GM19239 (cell line): ENCODE measurements at regions not wholly inside any gene's neighbourhood (a gene's known extent, or its start where the extent isn't known, plus 50 kb on each side); places are given as distances from the start of the nearest gene placed in this dataset.
"Not testable (repeated sequence)": the region's sequence is repeated elsewhere in the genome, so short reads cannot be mapped to it uniquely, and the experiment has no call there.

Experiments
- DNase-seq: peaks from one replicate; pipeline ENCODE4 v3.0.0; 2011; ENCODE audit warnings: low spot score; ENCODE audit not compliant: insufficient read length
- FAIRE-seq: peaks from 2 replicates; lab custom pipeline; 2011; peaks lifted over from hg19 to GRCh38; lab: Jason Lieb, UNC

DNA sequence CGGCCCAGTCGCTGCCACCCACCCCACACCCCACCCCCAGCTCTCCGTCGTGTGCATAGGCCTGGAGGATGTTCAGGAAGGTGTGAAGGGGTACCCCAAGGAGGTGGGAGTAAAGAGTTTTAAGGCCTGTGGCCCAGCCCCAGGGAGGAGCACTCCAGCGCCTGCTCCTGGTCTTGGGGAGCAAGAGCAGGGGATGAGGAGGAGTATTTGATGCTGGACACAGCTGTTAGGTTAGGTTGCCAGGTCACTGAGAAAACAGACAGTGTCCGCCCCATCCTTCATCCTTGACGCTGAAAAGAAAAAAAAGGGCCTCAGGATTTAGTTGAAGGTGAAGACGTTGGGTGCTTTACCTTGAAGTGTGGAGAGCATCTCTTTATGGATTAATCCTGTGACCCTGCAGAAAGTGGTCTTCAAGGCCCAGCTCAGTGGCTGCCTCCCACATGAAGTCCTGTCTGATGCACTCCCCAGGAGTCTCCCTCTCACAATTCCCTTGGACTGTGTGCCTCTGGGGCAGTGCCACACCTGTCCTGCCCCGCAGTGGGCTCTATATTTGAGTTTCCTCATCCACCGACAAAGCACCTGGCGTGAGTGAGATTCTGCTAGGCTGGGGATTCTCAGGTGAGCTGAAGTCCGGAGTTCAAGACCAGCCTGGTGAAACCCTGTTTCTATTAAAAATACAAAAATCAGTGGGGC lies 101.8 kb downstream of the SPRY4 start:
- FAIRE-seq: no peak
- DNase-seq: no peak

- FAIRE-seq: peak; percentile 18
- DNase-seq: no peak
These were observed 102.5 kb downstream of the SPRY4 start for GRCh38 chr5:142222225-142222865.

DNA sequence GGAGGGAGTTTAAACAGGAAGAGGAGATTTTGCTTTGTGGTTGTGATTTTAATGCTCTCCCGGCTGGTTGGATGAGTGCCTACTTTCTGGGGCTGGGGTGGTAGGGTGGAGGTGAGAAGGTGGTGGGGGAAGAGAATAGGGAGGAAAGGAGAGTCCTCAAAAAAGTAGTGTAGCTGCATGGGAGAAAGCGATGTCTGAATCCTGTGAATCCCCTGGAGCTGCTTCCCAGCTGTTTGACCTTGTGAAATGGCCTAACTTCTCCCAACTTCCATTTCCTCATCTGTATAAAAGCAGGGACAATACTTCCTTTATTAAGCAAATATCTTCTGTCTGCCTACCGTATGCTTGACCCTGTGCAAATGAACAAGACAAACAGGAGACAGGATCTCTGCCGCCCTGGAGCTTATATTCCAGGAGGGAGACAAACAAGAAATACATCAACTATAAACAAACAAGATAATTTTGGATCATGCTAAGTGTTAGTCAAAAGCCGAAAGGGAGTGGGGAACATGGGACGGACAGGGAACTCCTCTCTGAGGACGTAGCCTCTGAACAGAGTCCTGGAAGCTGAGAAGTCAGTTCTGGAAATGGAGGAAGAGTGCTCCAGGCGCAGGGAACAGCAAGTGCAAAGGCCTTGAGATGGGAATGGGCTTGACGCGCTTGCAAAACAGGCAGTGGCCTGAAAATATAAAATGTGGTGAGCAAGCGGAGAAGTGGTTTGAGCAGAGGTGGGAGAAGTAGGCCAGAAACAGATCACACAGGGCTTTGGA lies 103.5 kb downstream of the SPRY4 start:
- FAIRE-seq (no peak), DNase-seq (no peak)

- DNase-seq (no peak), FAIRE-seq (no peak)
These were observed 105.7 kb downstream of the SPRY4 start for GRCh38 chr5:142219146-142219545.

DNA sequence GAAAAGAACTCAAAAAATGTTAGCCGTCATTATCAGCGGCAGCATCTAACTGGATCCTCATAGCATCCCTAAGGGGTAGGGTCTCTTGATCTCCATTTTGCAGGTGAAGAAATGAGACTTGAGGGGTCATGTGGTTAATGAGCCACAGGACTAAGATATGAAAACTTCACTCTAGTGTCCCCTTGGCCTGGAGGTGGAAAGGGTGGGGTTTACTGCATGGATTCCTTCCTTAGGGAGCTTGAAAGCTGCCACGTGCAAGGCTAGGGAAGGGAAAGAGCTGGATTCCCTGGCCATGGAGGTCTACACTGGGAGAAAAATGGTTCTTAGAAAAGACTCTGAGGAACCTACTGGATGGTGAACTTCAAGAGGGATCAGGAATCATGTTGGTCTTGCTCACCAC lies 107.9 kb downstream of the SPRY4 start:
- FAIRE-seq: no peak

DNA sequence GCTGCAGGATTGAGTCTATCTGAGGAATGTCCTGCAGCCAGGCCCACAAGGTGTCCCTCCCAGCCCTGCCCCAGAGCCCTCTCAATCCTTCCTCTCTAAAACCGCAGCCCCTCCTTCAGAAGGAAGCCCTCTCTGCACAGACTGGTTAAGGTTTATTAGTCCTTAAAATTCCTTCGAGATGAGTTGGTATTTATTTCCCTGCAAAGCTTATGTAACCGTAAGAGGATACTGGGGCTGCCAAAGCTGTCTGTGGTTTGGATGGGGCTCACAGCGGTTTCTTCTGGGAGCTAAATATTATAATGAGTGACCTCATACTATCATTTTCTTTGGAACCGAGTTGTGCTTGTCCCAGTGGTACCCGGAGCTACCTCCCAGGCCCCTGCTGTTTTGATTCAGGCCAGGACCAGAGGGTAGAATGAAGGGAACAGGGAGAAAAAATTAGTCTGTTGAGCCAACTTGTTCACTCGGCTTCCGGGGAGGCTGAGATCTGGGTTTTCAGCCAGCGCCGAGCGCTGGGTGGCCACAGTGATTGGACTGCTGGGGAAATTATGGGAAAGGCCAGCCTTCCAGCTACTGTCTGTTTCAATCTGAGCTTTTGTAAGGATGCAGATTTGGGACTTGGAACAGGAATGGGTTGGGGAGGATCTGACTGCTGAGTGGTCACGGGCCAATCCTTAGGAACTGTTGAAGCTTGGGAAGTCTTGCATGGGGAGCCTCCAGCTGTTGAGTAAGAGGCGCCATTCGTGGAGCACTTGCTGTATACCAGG lies 107.5 kb downstream of the NDFIP1 start:
- no peak for DNase-seq

More for the DNA sequence above, 107.9 kb downstream of the SPRY4 start:
- DNase-seq: no peak

DNA sequence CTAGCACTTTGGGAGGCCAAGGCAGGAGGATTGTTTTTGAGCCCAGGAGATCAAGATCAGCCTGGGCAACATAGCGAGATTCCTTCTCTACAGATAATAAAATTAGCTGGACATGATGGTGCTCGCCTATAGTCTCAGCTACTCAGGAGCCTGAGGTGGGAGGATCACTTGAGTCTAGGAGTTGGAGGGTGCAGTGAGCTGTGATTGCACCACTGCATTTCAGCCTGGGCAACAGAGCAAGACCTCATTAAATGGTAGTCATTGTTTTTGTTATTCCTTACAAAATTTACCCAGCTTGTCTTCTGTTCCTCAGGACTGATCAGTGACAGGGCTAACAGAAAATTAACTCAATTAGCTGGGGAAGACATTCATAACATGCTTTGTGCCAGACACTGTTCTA lies 104.5 kb downstream of the NDFIP1 start:
- FAIRE-seq: no peak

More for the DNA sequence above, 107.5 kb downstream of the NDFIP1 start:
- FAIRE-seq: no peak

DNA sequence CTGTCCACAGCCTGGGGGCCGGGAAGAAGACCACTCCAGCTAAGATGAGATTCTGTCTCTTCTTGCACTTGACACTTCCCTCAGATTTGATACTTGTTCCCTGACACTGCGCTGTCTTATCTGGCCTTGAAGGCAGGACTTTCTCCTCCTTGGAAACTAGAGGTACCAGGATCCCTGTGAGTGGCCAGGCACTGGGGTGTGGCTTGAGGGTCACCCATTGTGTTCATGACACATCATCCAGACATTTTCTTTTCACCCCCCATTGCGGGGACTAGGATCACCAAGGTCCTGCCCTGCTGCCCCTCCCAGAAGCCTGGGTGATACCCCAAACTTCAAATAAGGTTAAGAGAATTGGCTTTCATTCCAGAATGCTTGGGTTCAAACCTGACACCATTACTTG lies 103.3 kb downstream of the NDFIP1 start:
- no peak for FAIRE-seq

More for the DNA sequence above, 104.5 kb downstream of the NDFIP1 start:
- no peak for DNase-seq

GRCh38 chr5:142210864-142211412 lies 102.4 kb downstream of the NDFIP1 start:
- FAIRE-seq: no peak
- DNase-seq: no peak

More for the DNA sequence above, 103.3 kb downstream of the NDFIP1 start:
- DNase-seq: no peak

GRCh38 chr5:142210011-142210410 lies 101.4 kb downstream of the NDFIP1 start:
- no peak for DNase-seq
- FAIRE-seq: no peak

DNA sequence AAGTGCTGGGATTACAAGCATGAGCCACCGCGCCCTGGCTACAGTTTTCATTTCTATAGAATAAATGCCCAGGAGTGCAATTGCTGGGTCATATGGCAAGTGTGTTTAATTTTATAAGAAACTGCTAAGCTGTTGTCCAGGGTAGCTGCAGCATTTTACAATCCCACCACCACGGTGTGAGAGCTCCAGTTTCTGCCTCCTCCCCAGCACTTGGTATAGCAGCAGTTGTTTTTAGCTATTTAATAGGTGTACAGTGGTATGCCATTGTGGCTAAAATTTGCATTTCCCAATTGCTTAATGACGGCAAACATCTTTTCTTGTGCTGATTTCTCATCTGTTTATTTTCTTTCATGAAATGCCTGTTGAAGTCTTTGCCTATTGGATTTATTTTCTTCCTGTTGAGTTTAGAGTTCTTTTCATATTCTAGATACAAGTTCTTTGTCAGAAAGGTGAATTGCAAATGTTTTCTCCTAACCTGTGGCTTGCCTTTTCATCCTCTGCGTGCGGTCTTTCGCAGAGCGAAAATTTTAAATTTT lies 100.3 kb downstream of the NDFIP1 start:
- FAIRE-seq: no peak
- no peak for DNase-seq

DNA sequence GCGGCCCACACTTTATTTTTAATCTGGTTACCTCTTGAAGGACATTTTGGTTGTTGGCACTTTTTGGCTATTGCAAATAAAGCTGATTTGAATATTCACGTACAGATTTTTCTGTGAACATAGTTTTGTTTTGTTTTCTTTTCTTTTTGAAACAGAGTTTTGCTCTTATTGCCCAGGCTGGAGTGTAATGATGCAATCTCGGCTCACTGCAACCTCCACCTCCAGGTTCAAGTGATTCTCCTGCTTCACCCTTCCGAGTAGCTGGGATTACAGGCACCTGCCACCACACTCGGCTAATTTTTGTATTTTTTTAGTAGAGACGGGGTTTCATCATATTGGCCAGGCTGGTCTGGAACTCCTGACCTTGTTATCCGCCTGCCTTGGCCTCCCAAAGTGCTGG lies 99.7 kb downstream of the NDFIP1 start:
- not testable (repeated sequence) for FAIRE-seq, DNase-seq

DNA sequence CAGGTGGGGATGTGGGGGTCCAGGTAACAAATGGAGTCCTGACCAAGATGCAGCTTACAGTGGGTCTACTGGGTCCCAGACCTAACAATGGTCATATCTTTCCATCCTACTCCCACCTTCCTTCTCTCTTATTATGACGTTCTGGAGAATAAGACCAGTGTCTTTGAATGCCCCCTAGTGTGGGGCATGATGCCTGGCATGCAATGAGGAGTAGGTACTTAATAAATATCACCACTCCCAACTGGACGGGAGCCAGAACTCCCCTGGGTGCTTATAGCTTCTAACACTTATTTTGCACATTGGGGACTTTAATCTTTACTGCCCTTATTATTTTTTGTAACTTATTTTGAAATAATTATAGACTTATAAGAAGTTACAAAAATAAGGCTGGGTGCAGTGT lies 98.2 kb downstream of the NDFIP1 start:
- FAIRE-seq: no peak

DNA sequence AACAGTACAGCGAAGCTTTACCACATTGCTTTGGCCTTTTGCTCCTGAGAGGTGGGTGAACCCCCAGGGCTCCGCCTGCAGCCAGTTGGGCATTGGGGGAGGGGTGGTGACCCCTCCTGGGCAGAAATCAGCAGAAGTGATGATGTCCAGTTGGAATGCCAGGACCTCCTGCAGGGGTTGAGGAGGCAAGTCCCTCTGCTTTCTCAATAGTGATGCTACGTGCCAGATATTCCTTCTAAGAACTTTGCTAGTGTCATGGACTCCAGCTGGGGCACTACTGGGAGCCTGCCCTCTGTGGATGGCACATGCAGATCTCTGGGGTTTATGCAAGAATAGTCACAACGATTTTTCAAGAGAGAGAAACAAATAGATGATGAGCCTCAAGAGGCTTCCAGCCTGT lies 95.6 kb downstream of the NDFIP1 start:
- FAIRE-seq (no peak), DNase-seq (no peak)

More for the DNA sequence above, 98.2 kb downstream of the NDFIP1 start:
- DNase-seq: no peak
